Natural killer cell (primary cell): ENCODE measurements at regions not wholly inside any gene's neighbourhood (a gene's known extent, or its start where the extent isn't known, plus 50 kb on each side); places are given as distances from the start of the nearest gene placed in this dataset.

Experiments
- ATAC-seq, 3 donors: fragments of 150-1000 bp in 2 of 3; fragments of 200-7000 bp in 1 of 3; cut with Tn5 transposase; 1 replicate in 1 of 3; 2 replicates in 2 of 3; pipeline ENCODE4 v1.10.0; 2021; ENCODE audit warnings: mild to moderate bottlenecking in 2 of 3, moderate library complexity in 2 of 3
- DNase-seq, 2 donors: peaks; one replicate each; pipeline versions ENCODE4 v3.0.0 to v3.0.0-alpha.2; 2013 to 2021; ENCODE audit warnings: mixed read lengths in 1 of 2
- H3K27ac ChIP-seq: one replicate; pipeline ENCODE4 v1.5.1; 2013; ENCODE audit warnings: mild to moderate bottlenecking, low read length
- H3K27me3 ChIP-seq: one replicate; pipeline ENCODE4 v1.6.1; 2013; ENCODE audit warnings: low read length; ENCODE audit not compliant: control insufficient read depth, insufficient read depth
- H3K36me3 ChIP-seq: one replicate; pipeline ENCODE4 v1.6.1; 2013; ENCODE audit warnings: low read length; ENCODE audit not compliant: control insufficient read depth, insufficient read depth
- H3K4me1 ChIP-seq: one replicate; pipeline ENCODE4 v1.6.1; 2013; ENCODE audit warnings: low read length; ENCODE audit not compliant: control insufficient read depth, insufficient read depth
- H3K4me3 ChIP-seq: one replicate; pipeline ENCODE4 v1.5.1; 2013; ENCODE audit warnings: low read length
- H3K9me3 ChIP-seq: one replicate; pipeline ENCODE4 v1.6.1; 2013; ENCODE audit warnings: low read length; ENCODE audit not compliant: control insufficient read depth, insufficient read depth
- H3K27ac Mint-ChIP-seq, 2 donors: one replicate each; pipeline ENCODE4 v1.8.0; 2022; ENCODE audit warnings: mild to moderate bottlenecking in 2 of 2, mixed read lengths in 2 of 2, moderate library complexity in 1 of 2
- H3K27me3 Mint-ChIP-seq, 2 donors: one replicate each; pipeline ENCODE4 v1.8.0; 2022; ENCODE audit warnings: low read depth in 2 of 2, mixed read lengths in 2 of 2
- H3K36me3 Mint-ChIP-seq: one replicate; pipeline ENCODE4 v1.8.0; 2022; ENCODE audit warnings: mixed read lengths
- H3K4me1 Mint-ChIP-seq, 2 donors: one replicate each; pipeline ENCODE4 v1.8.0; 2022; ENCODE audit warnings: mixed read lengths in 2 of 2
- H3K4me3 Mint-ChIP-seq: one replicate; pipeline ENCODE4 v1.8.0; 2022; ENCODE audit warnings: mild to moderate bottlenecking, moderate library complexity, mixed read lengths
- H3K9me3 Mint-ChIP-seq, 2 donors: one replicate each; pipeline ENCODE4 v1.8.0; 2022; ENCODE audit warnings: mixed read lengths in 2 of 2
- WGBS: methylation state at CpG from one replicate; pipeline ENCODE4 v1.1.7; 2013; ENCODE audit warnings: missing lambda C conversion rate; ENCODE audit not compliant: insufficient coverage; 5-methylcytosine and 5-hydroxymethylcytosine counted together
- intact Hi-C: fragments of 100-400 bp; cut with micrococcal nuclease; formaldehyde crosslinking; loops from one replicate; pipeline ENCODE4 v1.14.2; 2022
- TF ChIP-seq, protein P1 (sequence below): fragments of 200-600 bp; IDR thresholded peaks from one replicate; pipeline ENCODE4 v1.8.0; 2022; ENCODE audit warnings: antibody characterized with exemption

DNA sequence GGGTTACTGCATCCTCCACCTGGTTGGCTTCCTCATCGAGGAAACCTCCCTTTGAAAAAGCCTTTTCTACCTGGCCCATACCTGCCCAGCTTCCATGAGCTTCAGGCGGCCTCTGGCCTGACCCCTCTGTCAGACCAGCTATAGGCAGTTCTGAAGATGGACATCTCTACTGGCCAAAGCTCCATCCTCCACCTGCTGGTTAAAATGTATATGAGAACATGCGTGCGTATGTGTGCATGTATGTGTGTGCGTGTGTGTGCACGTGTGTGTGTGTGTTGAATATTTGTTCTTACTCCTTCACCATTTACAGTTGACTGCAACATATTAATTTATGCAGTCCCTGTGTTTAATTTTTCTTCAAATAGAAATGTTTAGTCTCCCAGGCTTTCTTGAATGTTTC is 642.4 kb upstream of the RAB6C start:
- Histone ChIP-seq H3K27ac (no peak overlapping the region), H3K27me3 (no peaks in the 10 kb centered on the region), H3K36me3 (no peaks in the 10 kb centered on the region), H3K9me3 (peaks cover 3% of the 10 kb centered on the region), H3K4me1 (no peaks in the 10 kb centered on the region), H3K4me3 (no peak overlapping the region)
- H3K27me3 Mint-ChIP-seq = no peaks in the 10 kb centered on the region
- TF ChIP-seq, protein P1, sequence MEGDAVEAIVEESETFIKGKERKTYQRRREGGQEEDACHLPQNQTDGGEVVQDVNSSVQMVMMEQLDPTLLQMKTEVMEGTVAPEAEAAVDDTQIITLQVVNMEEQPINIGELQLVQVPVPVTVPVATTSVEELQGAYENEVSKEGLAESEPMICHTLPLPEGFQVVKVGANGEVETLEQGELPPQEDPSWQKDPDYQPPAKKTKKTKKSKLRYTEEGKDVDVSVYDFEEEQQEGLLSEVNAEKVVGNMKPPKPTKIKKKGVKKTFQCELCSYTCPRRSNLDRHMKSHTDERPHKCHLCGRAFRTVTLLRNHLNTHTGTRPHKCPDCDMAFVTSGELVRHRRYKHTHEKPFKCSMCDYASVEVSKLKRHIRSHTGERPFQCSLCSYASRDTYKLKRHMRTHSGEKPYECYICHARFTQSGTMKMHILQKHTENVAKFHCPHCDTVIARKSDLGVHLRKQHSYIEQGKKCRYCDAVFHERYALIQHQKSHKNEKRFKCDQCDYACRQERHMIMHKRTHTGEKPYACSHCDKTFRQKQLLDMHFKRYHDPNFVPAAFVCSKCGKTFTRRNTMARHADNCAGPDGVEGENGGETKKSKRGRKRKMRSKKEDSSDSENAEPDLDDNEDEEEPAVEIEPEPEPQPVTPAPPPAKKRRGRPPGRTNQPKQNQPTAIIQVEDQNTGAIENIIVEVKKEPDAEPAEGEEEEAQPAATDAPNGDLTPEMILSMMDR = no peak
- no peak overlapping the region for H3K27ac Mint-ChIP-seq
- H3K4me1 Mint-ChIP-seq = no peaks in the 10 kb centered on the region
- intact Hi-C loops = no loop called here
- peaks cover 7 to 10% of the 10 kb centered on the region in 2 donors for H3K9me3 Mint-ChIP-seq
- 82% methylated on average over 2 of the region's 6 CpGs for WGBS
- DNase-seq = no peak
- no peak overlapping the region for H3K4me3 Mint-ChIP-seq
- H3K36me3 Mint-ChIP-seq = no peaks in the 10 kb centered on the region
- no peak for ATAC-seq

DNA sequence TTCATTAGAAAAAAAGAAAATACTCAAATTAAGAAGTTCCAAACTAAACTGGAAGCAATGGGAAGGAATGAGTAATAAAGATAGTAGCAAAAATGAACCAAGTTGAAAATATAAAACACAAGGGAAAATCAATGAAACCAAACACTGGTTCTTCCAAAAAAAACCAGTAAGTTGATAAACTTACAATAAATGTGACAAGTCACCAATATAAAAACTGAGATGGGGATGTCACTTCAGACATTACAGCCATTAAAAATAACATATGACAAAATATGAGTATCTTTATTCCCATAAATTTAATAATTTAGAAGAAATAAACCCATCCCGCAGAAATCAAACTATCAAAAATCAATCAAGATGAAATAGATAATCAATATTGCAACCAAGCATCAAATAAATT is 633.9 kb upstream of the RAB6C start:
- Histone ChIP-seq H3K4me3 (no peak overlapping the region), H3K9me3 (peaks cover 3% of the 10 kb centered on the region), H3K27ac (no peak overlapping the region), H3K36me3 (no peaks in the 10 kb centered on the region), H3K27me3 (no peaks in the 10 kb centered on the region), H3K4me1 (no peaks in the 10 kb centered on the region)
- peaks cover 2 to 6% of the 10 kb centered on the region in 2 donors for H3K9me3 Mint-ChIP-seq
- no peak overlapping the region for H3K4me3 Mint-ChIP-seq
- H3K27me3 Mint-ChIP-seq = no peaks in the 10 kb centered on the region
- no CpG with 5 or more reads among the region's 1 CpG for WGBS
- H3K36me3 Mint-ChIP-seq = no peaks in the 10 kb centered on the region
- intact Hi-C loops = no loop called here
- DNase-seq (no peak), ATAC-seq (no peak)
- H3K4me1 Mint-ChIP-seq = no peaks in the 10 kb centered on the region
- no peak overlapping the region for H3K27ac Mint-ChIP-seq
- TF ChIP-seq, protein P1 = no peak

GRCh38 chr2:129347486-129348217 is 631.8 kb upstream of the RAB6C start:
- H3K4me3 Mint-ChIP-seq = no peak overlapping the region

More at GRCh38 chr2:129347486-129348217, 631.8 kb upstream of the RAB6C start:
- H3K4me3 ChIP-seq = no peak overlapping the region
- H3K27me3 ChIP-seq = no peaks in the 10 kb centered on the region
- Mint-ChIP-seq H3K27me3 (no peaks in the 10 kb centered on the region), H3K36me3 (no peaks in the 10 kb centered on the region), H3K9me3 (no peaks in the 10 kb centered on the region), H3K27ac (no peak overlapping the region), H3K4me1 (no peaks in the 10 kb centered on the region)
- H3K36me3 ChIP-seq = no peaks in the 10 kb centered on the region
- WGBS = 74% methylated on average over 11 of the region's 11 CpGs
- intact Hi-C loops = no loop called here
- no peaks in the 10 kb centered on the region for H3K4me1 ChIP-seq
- no peaks in the 10 kb centered on the region for H3K9me3 ChIP-seq
- DNase-seq = no peak
- TF ChIP-seq, protein P1 = no peak
- no peak overlapping the region for H3K27ac ChIP-seq
- ATAC-seq = no peak
